Karpas-422 (cell line): ENCODE measurements at regions not wholly inside any gene's neighbourhood (a gene's known extent, or its start where the extent isn't known, plus 50 kb on each side); places are given as distances from the start of the nearest gene placed in this dataset.
"Not testable (repeated sequence)": the region's sequence is repeated elsewhere in the genome, so short reads cannot be mapped to it uniquely, and the experiment has no call there.

ENCODE experiments used
- DNase-seq: peaks from one replicate; pipeline ENCODE4 v3.0.0-alpha.2; 2015
- H2AFZ ChIP-seq: fragments of 200-600 bp; sonication (generic); 2 replicates; pipeline ENCODE4 v1.6.1; 2014; ENCODE audit warnings: antibody characterized with exemption, low read length, mixed read lengths
- H3K27ac ChIP-seq: fragments of 200-600 bp; sonication (generic); 2 replicates; pipeline ENCODE4 v1.5.1; 2014; ENCODE audit warnings: mild to moderate bottlenecking, low read length, moderate library complexity
- H3K27me3 ChIP-seq: fragments of 200-600 bp; sonication (generic); 2 replicates; pipeline ENCODE4 v1.6.1; 2014; ENCODE audit warnings: low read length, mixed read lengths
- H3K36me3 ChIP-seq: fragments of 200-600 bp; sonication (generic); 2 replicates; pipeline ENCODE4 v1.6.1; 2014; ENCODE audit warnings: low read length, mixed read lengths; ENCODE audit not compliant: insufficient read depth
- H3K4me1 ChIP-seq: fragments of 200-600 bp; sonication (generic); 2 replicates; pipeline ENCODE4 v1.6.1; 2014; ENCODE audit warnings: mild to moderate bottlenecking, low read length, mixed read lengths
- H3K4me2 ChIP-seq: fragments of 200-600 bp; sonication (generic); 2 replicates; pipeline ENCODE4 v1.6.1; 2014; ENCODE audit warnings: low read length, low read depth, mild to moderate bottlenecking; ENCODE audit not compliant: poor library complexity, severe bottlenecking
- H3K4me3 ChIP-seq: fragments of 200-600 bp; sonication (generic); 2 replicates; pipeline ENCODE4 v1.5.1; 2014; ENCODE audit warnings: mild to moderate bottlenecking, antibody characterized with exemption, low read length, mixed read lengths
- H3K79me2 ChIP-seq: fragments of 200-600 bp; sonication (generic); 2 replicates; pipeline ENCODE4 v1.6.1; 2014; ENCODE audit warnings: mild to moderate bottlenecking, low read length, mixed read lengths
- H3K9ac ChIP-seq: fragments of 200-600 bp; sonication (generic); 2 replicates; pipeline ENCODE4 v1.6.0; 2014; ENCODE audit warnings: low read length
- H3K9me2 ChIP-seq: fragments of 200-600 bp; sonication (generic), shearing (Covaris generic); replicated peaks from 2 replicates; pipeline ENCODE4 v1.6.0; 2014; ENCODE audit warnings: mild to moderate bottlenecking, low read length, moderate library complexity; ENCODE audit not compliant: insufficient read depth
- H3K9me3 ChIP-seq: fragments of 300-700, 200-600 bp; sonication (generic); 2 replicates; pipeline ENCODE4 v1.6.1; 2014; ENCODE audit warnings: low read length, mixed read lengths
- H4K20me1 ChIP-seq: fragments of 200-600 bp; sonication (generic); 2 replicates; pipeline ENCODE4 v1.6.1; 2014; ENCODE audit warnings: mild to moderate bottlenecking, antibody characterized with exemption, low read length, low read depth; ENCODE audit not compliant: insufficient read depth

- Histone ChIP-seq H3K9ac (no peak overlapping the region), H3K4me3 (no peak overlapping the region), H3K9me3 (no peaks in the 10 kb centered on the region), H3K79me2 (no peaks in the 10 kb centered on the region), H3K4me1 (no peaks in the 10 kb centered on the region), H2AFZ (no peak overlapping the region), H4K20me1 (no peaks in the 10 kb centered on the region), H3K27ac (no peak overlapping the region), H3K9me2 (no peaks in the 10 kb centered on the region), H3K36me3 (no peaks in the 10 kb centered on the region), H3K4me2 (no peak overlapping the region), H3K27me3 (no peaks in the 10 kb centered on the region)
- no peak for DNase-seq
Observed at GRCh38 chr3:152586974-152587373, 248.0 kb upstream of the P2RY1 start.

GRCh38 chr3:152587861-152588260, 247.1 kb upstream of the P2RY1 start:
- H2AFZ ChIP-seq: no peak overlapping the region
- H3K4me3 ChIP-seq: no peak overlapping the region
- no peaks in the 10 kb centered on the region for H3K9me3 ChIP-seq
- no peaks in the 10 kb centered on the region for H3K36me3 ChIP-seq
- H3K4me2 ChIP-seq: no peak overlapping the region
- H3K9ac ChIP-seq: no peak overlapping the region
- H3K27ac ChIP-seq: no peak overlapping the region
- no peaks in the 10 kb centered on the region for H3K4me1 ChIP-seq
- DNase-seq: no peak
- no peaks in the 10 kb centered on the region for H3K79me2 ChIP-seq
- H3K9me2 ChIP-seq: no peaks in the 10 kb centered on the region
- no peaks in the 10 kb centered on the region for H3K27me3 ChIP-seq
- H4K20me1 ChIP-seq: no peaks in the 10 kb centered on the region

- no peaks in the 10 kb centered on the region for H3K36me3 ChIP-seq
- H3K27me3 ChIP-seq: no peaks in the 10 kb centered on the region
- no peak overlapping the region for H3K4me3 ChIP-seq
- H2AFZ ChIP-seq: no peak overlapping the region
- no peak overlapping the region for H3K9ac ChIP-seq
- no peak overlapping the region for H3K27ac ChIP-seq
- no peaks in the 10 kb centered on the region for H3K79me2 ChIP-seq
- H3K4me1 ChIP-seq: no peaks in the 10 kb centered on the region
- no peaks in the 10 kb centered on the region for H4K20me1 ChIP-seq
- no peaks in the 10 kb centered on the region for H3K9me2 ChIP-seq
- DNase-seq: no peak
- no peak overlapping the region for H3K4me2 ChIP-seq
- H3K9me3 ChIP-seq: no peaks in the 10 kb centered on the region
Observed at GRCh38 chr3:152589644-152590043, 245.3 kb upstream of the P2RY1 start.

GRCh38 chr3:152591515-152591914, 243.4 kb upstream of the P2RY1 start:
- H3K4me2 ChIP-seq: no peak overlapping the region
- H3K79me2 ChIP-seq: no peaks in the 10 kb centered on the region
- no peaks in the 10 kb centered on the region for H3K27me3 ChIP-seq
- H3K36me3 ChIP-seq: no peaks in the 10 kb centered on the region
- no peaks in the 10 kb centered on the region for H4K20me1 ChIP-seq
- no peak overlapping the region for H3K9ac ChIP-seq
- H3K9me2 ChIP-seq: no peaks in the 10 kb centered on the region
- peaks cover 10% of the 10 kb centered on the region for H3K4me1 ChIP-seq
- H3K9me3 ChIP-seq: no peaks in the 10 kb centered on the region
- no peak overlapping the region for H3K4me3 ChIP-seq
- H3K27ac ChIP-seq: no peak overlapping the region
- H2AFZ ChIP-seq: no peak overlapping the region
- no peak for DNase-seq

- Histone ChIP-seq H4K20me1 (no peaks in the 10 kb centered on the region), H3K9ac (no peak overlapping the region), H3K9me2 (no peaks in the 10 kb centered on the region), H3K9me3 (no peaks in the 10 kb centered on the region), H3K4me1 (peaks cover 12% of the 10 kb centered on the region), H3K79me2 (no peaks in the 10 kb centered on the region), H2AFZ (no peak overlapping the region), H3K27ac (no peak overlapping the region), H3K4me3 (no peak overlapping the region), H3K36me3 (no peaks in the 10 kb centered on the region), H3K27me3 (no peaks in the 10 kb centered on the region), H3K4me2 (no peak overlapping the region)
- DNase-seq: no peak
Observed at GRCh38 chr3:152593242-152593641, 241.7 kb upstream of the P2RY1 start.

GRCh38 chr3:152595975-152596821, 238.7 kb upstream of the P2RY1 start:
- H3K9me3 ChIP-seq: no peaks in the 10 kb centered on the region
- H3K9me2 ChIP-seq: no peaks in the 10 kb centered on the region
- H2AFZ ChIP-seq: peak overlapping the region; percentile 55; the same call in 1 of the 2 replicates
- H3K9ac ChIP-seq: peak overlapping the region; percentile 14; the same call in 1 of the 2 replicates
- peaks cover 12% of the 10 kb centered on the region for H3K4me1 ChIP-seq
- DNase-seq: peak; percentile 83
- H3K4me3 ChIP-seq: no peak overlapping the region
- H3K36me3 ChIP-seq: no peaks in the 10 kb centered on the region
- H3K27me3 ChIP-seq: no peaks in the 10 kb centered on the region
- H3K4me2 ChIP-seq: peak overlapping the region; percentile 54
- H3K27ac ChIP-seq: no peak overlapping the region; the same call in 1 of the 2 replicates
- no peaks in the 10 kb centered on the region for H4K20me1 ChIP-seq
- H3K79me2 ChIP-seq: no peaks in the 10 kb centered on the region

- H3K9ac ChIP-seq, DNase-seq, H3K79me2 ChIP-seq, H4K20me1 ChIP-seq, H3K36me3 ChIP-seq, H3K4me3 ChIP-seq, H3K9me3 ChIP-seq, H3K9me2 ChIP-seq, H3K27me3 ChIP-seq, H3K27ac ChIP-seq: not testable (repeated sequence)
- Histone ChIP-seq H3K4me1 (peaks cover 12% of the 10 kb centered on the region), H3K4me2 (peak overlapping the region; percentile 54), H2AFZ (0 out of 2 replicates have a peak overlapping the region, but pooled peaks have one; percentile 55)
Observed at GRCh38 chr3:152596832-152597231, 238.1 kb upstream of the P2RY1 start.

- H3K9me2 ChIP-seq: no peaks in the 10 kb centered on the region
- no peak for DNase-seq
- no peak overlapping the region for H3K9ac ChIP-seq
- H3K9me3 ChIP-seq: no peaks in the 10 kb centered on the region
- no peaks in the 10 kb centered on the region for H3K79me2 ChIP-seq
- no peaks in the 10 kb centered on the region for H3K4me1 ChIP-seq
- no peak overlapping the region for H3K27ac ChIP-seq
- no peak overlapping the region for H3K4me3 ChIP-seq
- H2AFZ ChIP-seq: no peak overlapping the region
- H3K36me3 ChIP-seq: no peaks in the 10 kb centered on the region
- H4K20me1 ChIP-seq: no peaks in the 10 kb centered on the region
- H3K4me2 ChIP-seq: no peak overlapping the region
- H3K27me3 ChIP-seq: no peaks in the 10 kb centered on the region
Observed at GRCh38 chr3:152606146-152606545, 228.8 kb upstream of the P2RY1 start.
